ENCODE measurements at regions not wholly inside any gene's neighbourhood (a gene's known extent, or its start where the extent isn't known, plus 50 kb on each side); places are given as distances from the start of the nearest gene placed in this dataset.

DNA sequence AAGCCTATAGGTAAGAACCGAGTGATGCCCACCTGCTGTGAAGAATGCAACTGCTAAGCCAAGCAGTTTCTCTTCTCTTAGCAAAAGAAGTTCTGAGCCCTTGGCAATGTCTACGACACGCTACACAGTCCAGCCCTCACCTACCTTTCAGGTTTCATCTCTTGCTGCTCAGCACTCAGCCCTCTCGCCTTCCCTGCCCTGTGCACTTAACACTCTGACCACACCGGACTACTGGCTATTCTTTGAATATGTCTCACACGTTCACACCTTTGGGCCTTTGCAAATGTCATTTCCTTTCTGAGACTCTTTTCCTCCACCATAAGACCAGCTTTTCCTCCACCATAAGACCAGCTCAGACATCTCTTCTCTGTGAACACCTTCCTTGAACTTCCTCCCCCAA, 67.0 kb upstream of the ITGB1 start:
- Histone ChIP-seq H3K36me3 (ENCODE audit: control insufficient read depth in 4 of 4, insufficient read depth in 3 of 4, low read depth in 1 of 4, low read length in 3 of 4) (no peaks in the 10 kb centered on the region), H3K4me1 (ENCODE audit: control insufficient read depth in 4 of 4, insufficient read depth in 4 of 4, low read length in 3 of 4) (no peaks in the 10 kb centered on the region), H3K4me3 (ENCODE audit: low read depth in 1 of 3, low read length in 3 of 3) (no peak overlapping the region), H3K27ac (ENCODE audit: low read depth in 1 of 2, low read length in 2 of 2) (no peak overlapping the region), H3K9ac (ENCODE audit: low read depth in 1 of 2, low read length in 2 of 2) (no peak overlapping the region), H3K9me3 (ENCODE audit: control insufficient read depth in 4 of 4, low read length in 3 of 4) (no peaks in the 10 kb centered on the region), H3K27me3 (ENCODE audit: control insufficient read depth in 4 of 4, insufficient read depth in 4 of 4, low read length in 3 of 4) (no peaks in the 10 kb centered on the region)
- no peak for TF ChIP-seq RXRA (IDR thresholded peaks at IDR 0.05)
- TF ChIP-seq HNF4G (IDR thresholded peaks at IDR 0.05) = no peak
- TF ChIP-seq, protein P1, sequence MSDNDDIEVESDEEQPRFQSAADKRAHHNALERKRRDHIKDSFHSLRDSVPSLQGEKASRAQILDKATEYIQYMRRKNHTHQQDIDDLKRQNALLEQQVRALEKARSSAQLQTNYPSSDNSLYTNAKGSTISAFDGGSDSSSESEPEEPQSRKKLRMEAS (IDR thresholded peaks at IDR 0.05) = no peak
- no peak for TF ChIP-seq TAF1 (conservative IDR thresholded peaks at IDR 0.05)
- TF ChIP-seq FOXA2 (IDR thresholded peaks at IDR 0.05) = no peak
- no peak for TF ChIP-seq NR2F2 (IDR thresholded peaks at IDR 0.05)
- no peak for TF ChIP-seq SP1 (IDR thresholded peaks at IDR 0.05)
- TF ChIP-seq REST (IDR thresholded peaks at IDR 0.05) = no peak
- no peak for TF ChIP-seq YY1 (IDR thresholded peaks at IDR 0.05)
- no peak for TF ChIP-seq HNF4A (conservative IDR thresholded peaks at IDR 0.05)
- TF ChIP-seq ZBTB33 (IDR thresholded peaks at IDR 0.05) = no peak
- no peak for TF ChIP-seq JUND (IDR thresholded peaks at IDR 0.05)
- TF ChIP-seq RAD21 (IDR thresholded peaks at IDR 0.05) = no peak
- TF ChIP-seq GABPA (IDR thresholded peaks at IDR 0.05 in 1 of 2, conservative IDR thresholded peaks at IDR 0.05 in 1 of 2) = no peak
- no peak for TF ChIP-seq CTCF (IDR thresholded peaks at IDR 0.05; ENCODE audit: low read depth, low read length, missing input control)
- 83% methylated on average over 6 of the region's 6 CpGs for WGBS
- no peak for DNase-seq (ENCODE audit: low spot score)

DNA sequence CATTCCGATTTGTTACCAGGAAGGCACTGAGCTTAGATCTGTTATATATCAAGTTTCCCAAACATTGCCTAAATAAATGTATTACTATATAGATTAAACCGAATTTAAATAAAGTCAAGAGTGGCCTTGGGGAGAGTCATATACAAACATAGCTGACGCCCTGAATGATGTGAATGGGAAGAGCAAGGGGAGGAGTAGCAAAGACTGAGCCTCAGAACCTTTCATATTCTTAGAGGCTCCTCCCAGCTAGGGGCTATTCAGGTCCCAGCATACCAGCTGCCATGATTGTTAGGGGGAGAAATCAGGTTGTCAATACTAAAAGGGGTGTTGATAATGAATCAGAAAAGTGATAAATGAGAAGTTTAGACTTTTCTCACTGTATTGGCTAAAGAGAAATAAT, 64.7 kb upstream of the ITGB1 start:
- Histone ChIP-seq H3K9me3 (ENCODE audit: control insufficient read depth in 4 of 4, low read length in 3 of 4) (no peaks in the 10 kb centered on the region), H3K27ac (ENCODE audit: low read depth in 1 of 2, low read length in 2 of 2) (no peak overlapping the region), H3K27me3 (ENCODE audit: control insufficient read depth in 4 of 4, insufficient read depth in 4 of 4, low read length in 3 of 4) (no peaks in the 10 kb centered on the region), H3K36me3 (ENCODE audit: control insufficient read depth in 4 of 4, insufficient read depth in 3 of 4, low read depth in 1 of 4, low read length in 3 of 4) (no peaks in the 10 kb centered on the region), H3K9ac (ENCODE audit: low read depth in 1 of 2, low read length in 2 of 2) (no peak overlapping the region), H3K4me3 (ENCODE audit: low read depth in 1 of 3, low read length in 3 of 3) (no peak overlapping the region), H3K4me1 (ENCODE audit: control insufficient read depth in 4 of 4, insufficient read depth in 4 of 4, low read length in 3 of 4) (no peaks in the 10 kb centered on the region)
- WGBS = 88% methylated on average over 3 of the region's 3 CpGs
- no peak for DNase-seq (ENCODE audit: low spot score)
- no peak for TF ChIP-seq ZBTB33 (IDR thresholded peaks at IDR 0.05)
- TF ChIP-seq HNF4A (conservative IDR thresholded peaks at IDR 0.05) = no peak
- TF ChIP-seq NR2F2 (IDR thresholded peaks at IDR 0.05) = no peak
- TF ChIP-seq EGR1 (IDR thresholded peaks at IDR 0.05; ENCODE audit: low read depth in 2 of 2) = no peak
- TF ChIP-seq RAD21 (IDR thresholded peaks at IDR 0.05) = no peak
- TF ChIP-seq HNF4G (IDR thresholded peaks at IDR 0.05) = no peak
- no peak for TF ChIP-seq GABPA (IDR thresholded peaks at IDR 0.05 in 1 of 2, conservative IDR thresholded peaks at IDR 0.05 in 1 of 2)
- TF ChIP-seq FOXA1 (IDR thresholded peaks at IDR 0.05) = no peak

Data from liver (tissue), 8 donors.